ENCODE measurements at regions not wholly inside any gene's neighbourhood (a gene's known extent, or its start where the extent isn't known, plus 50 kb on each side); places are given as distances from the start of the nearest gene placed in this dataset.

- H3K27me3 ChIP-seq (ENCODE audit: insufficient read depth) = no peaks in the 10 kb centered on the region
- H2AFZ ChIP-seq = no peak overlapping the region
- H3K9me3 Mint-ChIP-seq = no peaks in the 10 kb centered on the region
- H3K36me3 ChIP-seq (ENCODE audit: insufficient read depth) = no peaks in the 10 kb centered on the region
- no peaks in the 10 kb centered on the region for H3K4me1 ChIP-seq (ENCODE audit: insufficient read depth)
- no peaks in the 10 kb centered on the region for H3K79me2 ChIP-seq (replicated peaks; ENCODE audit: insufficient read depth)
- no peaks in the 10 kb centered on the region for H3K27me3 Mint-ChIP-seq (ENCODE audit: insufficient read depth, low read depth, poor library complexity)
- no peak overlapping the region for H3K27ac Mint-ChIP-seq
- no peaks in the 10 kb centered on the region for H3K4me1 Mint-ChIP-seq
- H3K36me3 Mint-ChIP-seq (ENCODE audit: low read depth) = no peaks in the 10 kb centered on the region
- no peak overlapping the region for H3K4me3 ChIP-seq
- TF ChIP-seq REST (IDR thresholded peaks at IDR 0.05; ENCODE audit: unreplicated experiment) (no peak), JUNB (IDR thresholded peaks at IDR 0.05; ENCODE audit: unreplicated experiment) (no peak)
- H3K4me3 Mint-ChIP-seq = no peak overlapping the region
- no peak overlapping the region for H3K27ac ChIP-seq (ENCODE audit: low read depth)
- H4K20me1 ChIP-seq (replicated peaks; ENCODE audit: insufficient read depth) = no peaks in the 10 kb centered on the region
- H3F3A ChIP-seq (replicated peaks; ENCODE audit: low read depth) = no peaks in the 10 kb centered on the region
- H3K9me2 ChIP-seq (ENCODE audit: insufficient read depth) = no peaks in the 10 kb centered on the region
- DNase-seq (ENCODE audit: low spot score) (no peak), ATAC-seq (no peak)
- H3K4me2 ChIP-seq = no peak overlapping the region
These were observed 1023.4 kb upstream of the NR2F2 start for GRCh38 chr15:95307115-95307514.

DNA sequence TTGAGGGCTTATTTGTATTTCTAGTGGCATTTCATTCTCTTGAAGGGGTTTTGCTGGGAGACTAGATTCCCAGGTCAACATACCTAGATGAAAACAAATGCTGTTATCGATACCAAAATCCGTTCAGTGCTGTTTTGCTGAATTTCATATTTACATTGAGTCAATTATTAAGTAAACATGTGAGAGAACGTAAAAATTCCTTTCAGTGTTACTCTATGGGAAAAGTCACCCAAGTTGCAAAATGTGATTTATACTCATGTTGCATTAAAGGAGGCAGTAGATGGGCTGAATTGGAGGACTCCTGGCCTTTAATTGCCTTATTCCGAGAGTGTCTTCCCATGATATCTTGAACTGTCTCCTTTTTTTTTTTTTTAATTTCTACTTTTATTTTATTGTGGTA, 1011.3 kb upstream of the NR2F2 start:
- H4K20me1 ChIP-seq (replicated peaks; ENCODE audit: insufficient read depth) = no peaks in the 10 kb centered on the region
- H3K9me2 ChIP-seq (ENCODE audit: insufficient read depth) = no peaks in the 10 kb centered on the region; the same call in 1 of the 2 replicates
- no peaks in the 10 kb centered on the region for H3K4me1 ChIP-seq (ENCODE audit: insufficient read depth)
- no peak overlapping the region for H3K27ac ChIP-seq (ENCODE audit: low read depth)
- DNase-seq (ENCODE audit: low spot score) (no peak), ATAC-seq (no peak)
- Mint-ChIP-seq H3K4me1 (no peaks in the 10 kb centered on the region), H3K9me3 (no peaks in the 10 kb centered on the region; the same call in 1 of the 3 replicates), H3K36me3 (ENCODE audit: low read depth) (no peaks in the 10 kb centered on the region), H3K27me3 (ENCODE audit: insufficient read depth, low read depth, poor library complexity) (no peaks in the 10 kb centered on the region), H3K4me3 (no peak overlapping the region), H3K27ac (no peak overlapping the region)
- H3K4me3 ChIP-seq = no peak overlapping the region
- H3K4me2 ChIP-seq = no peak overlapping the region
- no peak overlapping the region for H2AFZ ChIP-seq
- no peaks in the 10 kb centered on the region for H3F3A ChIP-seq (replicated peaks; ENCODE audit: low read depth)
- H3K27me3 ChIP-seq (ENCODE audit: insufficient read depth) = no peaks in the 10 kb centered on the region
- no peaks in the 10 kb centered on the region for H3K79me2 ChIP-seq (replicated peaks; ENCODE audit: insufficient read depth)
- H3K36me3 ChIP-seq (ENCODE audit: insufficient read depth) = no peaks in the 10 kb centered on the region
- TF ChIP-seq ZNF462 (CRISPR knock-in tag; IDR thresholded peaks at IDR 0.05) (no peak), ZNF331 (CRISPR knock-in tag; IDR thresholded peaks at IDR 0.05; ENCODE audit: low read depth) (no peak), NANOG (IDR thresholded peaks at IDR 0.05; ENCODE audit: borderline replicate concordance) (no peak), EZH2 (IDR thresholded peaks at IDR 0.05; ENCODE audit: low read depth, unreplicated experiment) (no peak), POLR2AphosphoS5 (IDR thresholded peaks at IDR 0.05; ENCODE audit: low read depth) (no peak), REST (IDR thresholded peaks at IDR 0.05; ENCODE audit: unreplicated experiment) (no peak)
- TF ChIP-seq, protein P1, sequence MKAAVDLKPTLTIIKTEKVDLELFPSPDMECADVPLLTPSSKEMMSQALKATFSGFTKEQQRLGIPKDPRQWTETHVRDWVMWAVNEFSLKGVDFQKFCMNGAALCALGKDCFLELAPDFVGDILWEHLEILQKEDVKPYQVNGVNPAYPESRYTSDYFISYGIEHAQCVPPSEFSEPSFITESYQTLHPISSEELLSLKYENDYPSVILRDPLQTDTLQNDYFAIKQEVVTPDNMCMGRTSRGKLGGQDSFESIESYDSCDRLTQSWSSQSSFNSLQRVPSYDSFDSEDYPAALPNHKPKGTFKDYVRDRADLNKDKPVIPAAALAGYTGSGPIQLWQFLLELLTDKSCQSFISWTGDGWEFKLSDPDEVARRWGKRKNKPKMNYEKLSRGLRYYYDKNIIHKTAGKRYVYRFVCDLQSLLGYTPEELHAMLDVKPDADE (IDR thresholded peaks at IDR 0.05) = no peak
